ENCODE measurements at regions not wholly inside any gene's neighbourhood (a gene's known extent, or its start where the extent isn't known, plus 50 kb on each side); places are given as distances from the start of the nearest gene placed in this dataset.

- Histone ChIP-seq H3K79me2 (replicated peaks; ENCODE audit: insufficient read depth, low read length) (no peaks in the 10 kb centered on the region), H4K20me1 (ENCODE audit: insufficient read depth) (no peaks in the 10 kb centered on the region), H3F3A (ENCODE audit: insufficient read depth, low read length, poor library complexity, severe bottlenecking) (no peaks in the 10 kb centered on the region), H3K27ac (ENCODE audit: low read length) (no peak overlapping the region), H3K4me3 (ENCODE audit: low read length) (no peak overlapping the region), H3K27me3 (ENCODE audit: insufficient read depth, low read depth, low read length) (no peaks in the 10 kb centered on the region), H2AFZ (ENCODE audit: low read depth, low read length) (no peak overlapping the region), H3K9me3 (ENCODE audit: low read length) (no peaks in the 10 kb centered on the region), H3K9ac (ENCODE audit: low read length) (no peak overlapping the region), H3K4me2 (ENCODE audit: low read length) (no peak overlapping the region), H3K36me3 (ENCODE audit: insufficient read depth, low read length) (no peaks in the 10 kb centered on the region), H3K9me2 (ENCODE audit: insufficient read depth, low read length) (no peaks in the 10 kb centered on the region)
- no peak for TF ChIP-seq EZH2 (IDR thresholded peaks at IDR 0.05; ENCODE audit: borderline replicate concordance, insufficient read depth, low read length, poor library complexity, severe bottlenecking)
- no peak for TF ChIP-seq SMC3 (conservative IDR thresholded peaks at IDR 0.05; ENCODE audit: poor library complexity)
- TF ChIP-seq RAD21 (conservative IDR thresholded peaks at IDR 0.05): no peak
- TF ChIP-seq EP300 (conservative IDR thresholded peaks at IDR 0.05; ENCODE audit: poor library complexity, severe bottlenecking): no peak
Observed at GRCh38 chr14:28709571-28710305, 56.8 kb upstream of the FOXG1 start.

Small RNA genes lying in the stretch of these regions (small RNA-seq; reads per million reads assigned to genes)
- gene EIF4A1P12 (0 reads per million in 3 experiments), gene MIR3171 (0 reads per million in 3 experiments), gene MIR4307 (0 reads per million in 3 experiments)
